ENCODE measurements at regions not wholly inside any gene's neighbourhood (a gene's known extent, or its start where the extent isn't known, plus 50 kb on each side); places are given as distances from the start of the nearest gene placed in this dataset.

- DNase-seq: no peak
These were observed 205.2 kb upstream of the ADCY2 start for GRCh38 chr5:7190712-7191250.

GRCh38 chr5:7192016-7192415 is 203.9 kb upstream of the ADCY2 start:
- H3K27ac ChIP-seq (ENCODE audit: insufficient read depth, low read length, poor library complexity, severe bottlenecking): no peak overlapping the region
- H3K4me3 ChIP-seq (ENCODE audit: insufficient read depth, low read depth, low read length, poor library complexity, severe bottlenecking): no peak overlapping the region
- no peaks in the 10 kb centered on the region for H3K4me1 ChIP-seq (ENCODE audit: control insufficient read depth, insufficient read depth, low read length, poor library complexity, severe bottlenecking)
- no peaks in the 10 kb centered on the region for H3K9me3 ChIP-seq (ENCODE audit: control insufficient read depth, low read length)
- H3K27me3 ChIP-seq (replicated peaks; ENCODE audit: control insufficient read depth, insufficient read depth, low read length, poor library complexity, severe bottlenecking): no peaks in the 10 kb centered on the region
- DNase-seq: no peak
- H3K36me3 ChIP-seq (ENCODE audit: control insufficient read depth, insufficient read depth, low read length): no peaks in the 10 kb centered on the region

More at GRCh38 chr5:7190712-7191250, 205.2 kb upstream of the ADCY2 start:
- Histone ChIP-seq H3K27ac (ENCODE audit: insufficient read depth, low read length, poor library complexity, severe bottlenecking) (no peak overlapping the region), H3K4me1 (ENCODE audit: control insufficient read depth, insufficient read depth, low read length, poor library complexity, severe bottlenecking) (no peaks in the 10 kb centered on the region), H3K36me3 (ENCODE audit: control insufficient read depth, insufficient read depth, low read length) (no peaks in the 10 kb centered on the region), H3K4me3 (ENCODE audit: insufficient read depth, low read depth, low read length, poor library complexity, severe bottlenecking) (no peak overlapping the region), H3K27me3 (replicated peaks; ENCODE audit: control insufficient read depth, insufficient read depth, low read length, poor library complexity, severe bottlenecking) (no peaks in the 10 kb centered on the region), H3K9me3 (ENCODE audit: control insufficient read depth, low read length) (no peaks in the 10 kb centered on the region)

- H3K9me3 ChIP-seq (ENCODE audit: control insufficient read depth, low read length): no peaks in the 10 kb centered on the region
- H3K27me3 ChIP-seq (replicated peaks; ENCODE audit: control insufficient read depth, insufficient read depth, low read length, poor library complexity, severe bottlenecking): no peaks in the 10 kb centered on the region
- no peak overlapping the region for H3K27ac ChIP-seq (ENCODE audit: insufficient read depth, low read length, poor library complexity, severe bottlenecking)
- H3K4me3 ChIP-seq (ENCODE audit: insufficient read depth, low read depth, low read length, poor library complexity, severe bottlenecking): no peak overlapping the region
- DNase-seq: no peak
- H3K4me1 ChIP-seq (ENCODE audit: control insufficient read depth, insufficient read depth, low read length, poor library complexity, severe bottlenecking): no peaks in the 10 kb centered on the region
- no peaks in the 10 kb centered on the region for H3K36me3 ChIP-seq (ENCODE audit: control insufficient read depth, insufficient read depth, low read length)
These were observed 193.1 kb upstream of the ADCY2 start for GRCh38 chr5:7202846-7203245.

GRCh38 chr5:7207979-7208378 is 188.0 kb upstream of the ADCY2 start:
- Histone ChIP-seq H3K27ac (ENCODE audit: insufficient read depth, low read length, poor library complexity, severe bottlenecking) (no peak overlapping the region), H3K9me3 (ENCODE audit: control insufficient read depth, low read length) (no peaks in the 10 kb centered on the region), H3K36me3 (ENCODE audit: control insufficient read depth, insufficient read depth, low read length) (no peaks in the 10 kb centered on the region), H3K27me3 (replicated peaks; ENCODE audit: control insufficient read depth, insufficient read depth, low read length, poor library complexity, severe bottlenecking) (no peaks in the 10 kb centered on the region), H3K4me1 (ENCODE audit: control insufficient read depth, insufficient read depth, low read length, poor library complexity, severe bottlenecking) (no peaks in the 10 kb centered on the region), H3K4me3 (ENCODE audit: insufficient read depth, low read depth, low read length, poor library complexity, severe bottlenecking) (no peak overlapping the region)
- DNase-seq: no peak

GRCh38 chr5:7208938-7209337 is 187.0 kb upstream of the ADCY2 start:
- H3K4me1 ChIP-seq (ENCODE audit: control insufficient read depth, insufficient read depth, low read length, poor library complexity, severe bottlenecking): no peaks in the 10 kb centered on the region
- no peaks in the 10 kb centered on the region for H3K9me3 ChIP-seq (ENCODE audit: control insufficient read depth, low read length)
- H3K27ac ChIP-seq (ENCODE audit: insufficient read depth, low read length, poor library complexity, severe bottlenecking): no peak overlapping the region
- no peaks in the 10 kb centered on the region for H3K27me3 ChIP-seq (replicated peaks; ENCODE audit: control insufficient read depth, insufficient read depth, low read length, poor library complexity, severe bottlenecking)
- no peaks in the 10 kb centered on the region for H3K36me3 ChIP-seq (ENCODE audit: control insufficient read depth, insufficient read depth, low read length)
- no peak for DNase-seq
- no peak overlapping the region for H3K4me3 ChIP-seq (ENCODE audit: insufficient read depth, low read depth, low read length, poor library complexity, severe bottlenecking)

DNA sequence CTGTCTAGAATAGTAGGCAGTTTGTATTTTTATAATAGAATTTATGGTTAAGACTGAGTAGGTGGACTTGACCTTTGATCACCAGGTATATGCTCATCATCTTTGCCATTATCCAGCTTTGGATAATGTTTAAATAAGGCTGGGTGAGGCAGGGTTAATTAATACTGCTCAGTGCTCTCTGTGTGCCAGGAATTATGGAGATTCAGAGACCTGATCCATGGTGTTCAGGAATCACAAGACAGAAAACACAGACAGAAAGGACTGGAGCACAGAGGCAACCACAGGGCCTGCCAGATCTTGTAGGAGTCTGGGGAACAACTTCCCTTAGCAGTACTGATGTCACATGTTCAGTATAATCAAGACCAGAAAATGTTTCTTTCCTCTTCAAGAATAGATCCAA is 186.3 kb upstream of the ADCY2 start:
- no peak overlapping the region for H3K27ac ChIP-seq (ENCODE audit: insufficient read depth, low read length, poor library complexity, severe bottlenecking)

DNA sequence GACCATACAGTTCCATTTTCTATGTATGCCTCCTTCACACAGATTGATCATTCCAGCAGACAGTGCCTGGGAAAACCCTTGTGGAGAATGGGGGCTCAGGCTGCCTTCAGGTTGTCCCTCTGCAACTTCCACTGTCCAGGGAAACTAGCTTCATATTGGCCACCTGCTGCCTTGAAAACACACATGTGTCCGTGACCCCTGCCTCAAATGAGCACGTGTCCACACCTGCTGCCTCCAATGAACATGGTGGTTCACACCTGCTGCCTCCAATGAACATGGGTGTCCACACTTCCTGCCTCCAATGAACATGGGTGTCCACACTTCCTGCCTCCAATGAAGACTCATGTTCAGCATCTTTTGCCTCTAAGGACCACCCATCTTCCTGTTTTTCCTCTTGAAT is 185.4 kb upstream of the ADCY2 start:
- no peaks in the 10 kb centered on the region for H3K4me1 ChIP-seq (ENCODE audit: control insufficient read depth, insufficient read depth, low read length, poor library complexity, severe bottlenecking)
- no peaks in the 10 kb centered on the region for H3K36me3 ChIP-seq (ENCODE audit: control insufficient read depth, insufficient read depth, low read length)
- no peaks in the 10 kb centered on the region for H3K9me3 ChIP-seq (ENCODE audit: control insufficient read depth, low read length)
- no peak for DNase-seq
- no peaks in the 10 kb centered on the region for H3K27me3 ChIP-seq (replicated peaks; ENCODE audit: control insufficient read depth, insufficient read depth, low read length, poor library complexity, severe bottlenecking)
- H3K27ac ChIP-seq (ENCODE audit: insufficient read depth, low read length, poor library complexity, severe bottlenecking): no peak overlapping the region
- H3K4me3 ChIP-seq (ENCODE audit: insufficient read depth, low read depth, low read length, poor library complexity, severe bottlenecking): no peak overlapping the region

More for the DNA sequence above, 186.3 kb upstream of the ADCY2 start:
- Histone ChIP-seq H3K4me3 (ENCODE audit: insufficient read depth, low read depth, low read length, poor library complexity, severe bottlenecking) (no peak overlapping the region), H3K36me3 (ENCODE audit: control insufficient read depth, insufficient read depth, low read length) (no peaks in the 10 kb centered on the region), H3K27me3 (replicated peaks; ENCODE audit: control insufficient read depth, insufficient read depth, low read length, poor library complexity, severe bottlenecking) (no peaks in the 10 kb centered on the region), H3K4me1 (ENCODE audit: control insufficient read depth, insufficient read depth, low read length, poor library complexity, severe bottlenecking) (no peaks in the 10 kb centered on the region), H3K9me3 (ENCODE audit: control insufficient read depth, low read length) (no peaks in the 10 kb centered on the region)
- no peak for DNase-seq

DNA sequence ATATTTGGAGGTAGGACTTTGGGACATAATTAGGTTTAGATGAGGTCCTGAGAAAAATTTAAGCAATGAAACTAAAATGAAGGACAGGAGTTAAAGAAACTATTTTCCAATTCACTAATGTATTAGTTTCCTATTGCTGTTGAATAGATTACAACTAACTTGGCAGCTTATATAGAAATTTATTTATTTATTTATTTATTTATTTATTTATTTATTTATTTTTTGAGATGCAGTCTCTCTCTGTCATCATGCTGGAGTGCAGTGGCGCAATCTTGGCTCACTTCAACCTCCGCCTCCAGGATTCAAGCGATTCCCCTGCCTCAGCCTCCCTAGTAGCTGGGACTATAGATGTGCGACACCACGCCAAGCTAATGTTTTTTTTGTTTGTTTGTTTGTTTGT is 182.4 kb upstream of the ADCY2 start:
- H3K4me1 ChIP-seq (ENCODE audit: control insufficient read depth, insufficient read depth, low read length, poor library complexity, severe bottlenecking): no peaks in the 10 kb centered on the region

DNA sequence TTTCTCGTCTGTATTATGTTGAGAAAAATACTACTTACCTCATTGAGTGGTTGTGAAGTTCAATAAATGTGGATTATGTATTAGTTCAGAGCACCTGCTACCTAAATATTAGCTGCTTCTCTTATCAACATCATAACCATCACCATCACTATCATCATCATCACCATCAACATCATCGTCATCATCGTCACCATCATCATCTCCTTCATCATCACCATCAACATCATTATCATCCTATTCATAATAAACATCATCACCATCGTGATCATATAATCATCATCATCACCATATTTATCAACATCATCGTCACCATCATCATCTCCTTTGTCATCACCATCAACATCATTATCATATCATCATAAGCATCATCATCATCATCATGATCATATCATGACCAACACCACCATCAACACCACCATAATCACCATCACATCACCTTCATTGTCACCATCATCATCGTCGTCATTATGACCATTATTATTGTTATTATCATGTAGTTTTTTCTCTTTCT is 181.0 kb upstream of the ADCY2 start:
- no peaks in the 10 kb centered on the region for H3K9me3 ChIP-seq (ENCODE audit: control insufficient read depth, low read length)
- H3K36me3 ChIP-seq (ENCODE audit: control insufficient read depth, insufficient read depth, low read length): no peaks in the 10 kb centered on the region
- no peak overlapping the region for H3K27ac ChIP-seq (ENCODE audit: insufficient read depth, low read length, poor library complexity, severe bottlenecking)
- no peak overlapping the region for H3K4me3 ChIP-seq (ENCODE audit: insufficient read depth, low read depth, low read length, poor library complexity, severe bottlenecking)
- H3K27me3 ChIP-seq (replicated peaks; ENCODE audit: control insufficient read depth, insufficient read depth, low read length, poor library complexity, severe bottlenecking): no peaks in the 10 kb centered on the region
- DNase-seq: no peak
- H3K4me1 ChIP-seq (ENCODE audit: control insufficient read depth, insufficient read depth, low read length, poor library complexity, severe bottlenecking): no peaks in the 10 kb centered on the region

More for the DNA sequence above, 182.4 kb upstream of the ADCY2 start:
- no peak for DNase-seq
- no peak overlapping the region for H3K27ac ChIP-seq (ENCODE audit: insufficient read depth, low read length, poor library complexity, severe bottlenecking)
- no peaks in the 10 kb centered on the region for H3K36me3 ChIP-seq (ENCODE audit: control insufficient read depth, insufficient read depth, low read length)
- no peaks in the 10 kb centered on the region for H3K9me3 ChIP-seq (ENCODE audit: control insufficient read depth, low read length)
- no peaks in the 10 kb centered on the region for H3K27me3 ChIP-seq (replicated peaks; ENCODE audit: control insufficient read depth, insufficient read depth, low read length, poor library complexity, severe bottlenecking)
- no peak overlapping the region for H3K4me3 ChIP-seq (ENCODE audit: insufficient read depth, low read depth, low read length, poor library complexity, severe bottlenecking)

- no peaks in the 10 kb centered on the region for H3K36me3 ChIP-seq (ENCODE audit: control insufficient read depth, insufficient read depth, low read length)
- no peak for DNase-seq
- H3K27ac ChIP-seq (ENCODE audit: insufficient read depth, low read length, poor library complexity, severe bottlenecking): no peak overlapping the region
- H3K9me3 ChIP-seq (ENCODE audit: control insufficient read depth, low read length): no peaks in the 10 kb centered on the region
- no peaks in the 10 kb centered on the region for H3K27me3 ChIP-seq (replicated peaks; ENCODE audit: control insufficient read depth, insufficient read depth, low read length, poor library complexity, severe bottlenecking)
- H3K4me3 ChIP-seq (ENCODE audit: insufficient read depth, low read depth, low read length, poor library complexity, severe bottlenecking): no peak overlapping the region
- H3K4me1 ChIP-seq (ENCODE audit: control insufficient read depth, insufficient read depth, low read length, poor library complexity, severe bottlenecking): no peaks in the 10 kb centered on the region
These were observed 177.8 kb upstream of the ADCY2 start for GRCh38 chr5:7218141-7218540.
